GM21423 (cell line): ENCODE measurements at regions not wholly inside any gene's neighbourhood (a gene's known extent, or its start where the extent isn't known, plus 50 kb on each side); places are given as distances from the start of the nearest gene placed in this dataset.

Experiments used
- ATAC-seq: cut with Tn5 transposase; IDR thresholded peaks from one replicate; pipeline ENCODE4 v1.9.1; 2021; ENCODE audit warnings: mild to moderate bottlenecking, moderate library complexity; ENCODE audit not compliant: unreplicated experiment

GRCh38 chr11:130705670-130706421, 210.4 kb downstream of the SNX19 start:
- no peak for ATAC-seq

GRCh38 chr11:130706572-130706971, 209.7 kb downstream of the SNX19 start:
- no peak for ATAC-seq

GRCh38 chr11:130707217-130707616, 209.1 kb downstream of the SNX19 start:
- no peak for ATAC-seq

GRCh38 chr11:130709531-130709930, 206.7 kb downstream of the SNX19 start:
- ATAC-seq, result no peak

- no peak for ATAC-seq
These were observed 206.3 kb downstream of the SNX19 start for GRCh38 chr11:130710021-130710420.

GRCh38 chr11:130710497-130711012, 205.7 kb downstream of the SNX19 start:
- ATAC-seq, result no peak

- no peak for ATAC-seq
These were observed 205.1 kb downstream of the SNX19 start for GRCh38 chr11:130711193-130711592.

GRCh38 chr11:130712480-130712879, 203.8 kb downstream of the SNX19 start:
- no peak for ATAC-seq

GRCh38 chr11:130715085-130715876, 201.0 kb downstream of the SNX19 start:
- ATAC-seq, result no peak

GRCh38 chr11:130715877-130716220, 200.4 kb downstream of the SNX19 start:
- ATAC-seq, result no peak

- no peak for ATAC-seq
These were observed 198.2 kb downstream of the SNX19 start for GRCh38 chr11:130718120-130718519.

- no peak for ATAC-seq
These were observed 196.9 kb downstream of the SNX19 start for GRCh38 chr11:130719220-130719915.

GRCh38 chr11:130720232-130721022, 195.9 kb downstream of the SNX19 start:
- no peak for ATAC-seq

- ATAC-seq, result no peak
These were observed 195.1 kb downstream of the SNX19 start for GRCh38 chr11:130721023-130721681.

- ATAC-seq, result no peak
These were observed 194.5 kb downstream of the SNX19 start for GRCh38 chr11:130721736-130722135.

- ATAC-seq, result no peak
These were observed 193.9 kb downstream of the SNX19 start for GRCh38 chr11:130722401-130722800.

- no peak for ATAC-seq
These were observed 190.7 kb downstream of the SNX19 start for GRCh38 chr11:130725421-130726233.

GRCh38 chr11:130726234-130727037, 189.8 kb downstream of the SNX19 start:
- ATAC-seq, result no peak
